ENCODE measurements at regions not wholly inside any gene's neighbourhood (a gene's known extent, or its start where the extent isn't known, plus 50 kb on each side); places are given as distances from the start of the nearest gene placed in this dataset.

DNA sequence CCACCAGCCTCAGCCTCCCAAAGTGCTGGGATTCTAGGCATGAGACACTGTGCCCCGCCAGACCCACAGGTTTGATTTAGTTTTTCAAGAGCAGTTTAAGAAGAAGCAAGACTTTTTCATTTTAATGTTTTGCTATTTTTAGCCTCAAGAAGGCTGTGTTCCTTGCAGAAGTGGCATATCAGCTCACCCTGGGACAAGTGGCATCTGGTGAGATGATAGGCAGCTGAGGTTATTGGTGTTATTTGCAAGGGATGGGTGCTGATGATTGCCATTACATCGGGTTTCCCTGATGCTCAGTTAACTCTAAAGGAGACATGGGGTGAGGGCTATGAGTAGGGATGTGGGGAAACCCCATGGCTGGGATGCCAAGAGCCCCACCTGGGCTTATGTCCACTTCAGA lies 120.4 kb downstream of the MXRA5 start:
- no peaks in the 10 kb centered on the region for H3K36me3 ChIP-seq (ENCODE audit: control insufficient read depth, insufficient read depth, low read length)
- H3K27me3 ChIP-seq (ENCODE audit: control insufficient read depth, insufficient read depth, low read length) = no peaks in the 10 kb centered on the region
- DNase-seq (ENCODE audit: low read depth) = no peak
- TF ChIP-seq, protein P1, sequence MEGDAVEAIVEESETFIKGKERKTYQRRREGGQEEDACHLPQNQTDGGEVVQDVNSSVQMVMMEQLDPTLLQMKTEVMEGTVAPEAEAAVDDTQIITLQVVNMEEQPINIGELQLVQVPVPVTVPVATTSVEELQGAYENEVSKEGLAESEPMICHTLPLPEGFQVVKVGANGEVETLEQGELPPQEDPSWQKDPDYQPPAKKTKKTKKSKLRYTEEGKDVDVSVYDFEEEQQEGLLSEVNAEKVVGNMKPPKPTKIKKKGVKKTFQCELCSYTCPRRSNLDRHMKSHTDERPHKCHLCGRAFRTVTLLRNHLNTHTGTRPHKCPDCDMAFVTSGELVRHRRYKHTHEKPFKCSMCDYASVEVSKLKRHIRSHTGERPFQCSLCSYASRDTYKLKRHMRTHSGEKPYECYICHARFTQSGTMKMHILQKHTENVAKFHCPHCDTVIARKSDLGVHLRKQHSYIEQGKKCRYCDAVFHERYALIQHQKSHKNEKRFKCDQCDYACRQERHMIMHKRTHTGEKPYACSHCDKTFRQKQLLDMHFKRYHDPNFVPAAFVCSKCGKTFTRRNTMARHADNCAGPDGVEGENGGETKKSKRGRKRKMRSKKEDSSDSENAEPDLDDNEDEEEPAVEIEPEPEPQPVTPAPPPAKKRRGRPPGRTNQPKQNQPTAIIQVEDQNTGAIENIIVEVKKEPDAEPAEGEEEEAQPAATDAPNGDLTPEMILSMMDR (IDR thresholded peaks at IDR 0.05; ENCODE audit: insufficient read depth, low read depth, low read length) = no peak
- CTCF ChIA-PET = no interaction called here
- H3K4me3 ChIP-seq (ENCODE audit: low read depth, low read length) = no peak overlapping the region
- POLR2A ChIA-PET = no interaction called here

GRCh38 chrX:3221643-3222042 lies 124.8 kb downstream of the MXRA5 start:
- H3K36me3 ChIP-seq (ENCODE audit: control insufficient read depth, insufficient read depth, low read length) = no peaks in the 10 kb centered on the region
- H3K4me3 ChIP-seq (ENCODE audit: low read depth, low read length) = no peak overlapping the region
- H3K27me3 ChIP-seq (ENCODE audit: control insufficient read depth, insufficient read depth, low read length) = no peaks in the 10 kb centered on the region
- ChIA-PET CTCF (no interaction called here), POLR2A (no interaction called here)
- no peak for DNase-seq (ENCODE audit: low read depth)
- TF ChIP-seq, protein P1 (IDR thresholded peaks at IDR 0.05; ENCODE audit: insufficient read depth, low read depth, low read length) = no peak

- TF ChIP-seq, protein P1 (IDR thresholded peaks at IDR 0.05; ENCODE audit: insufficient read depth, low read depth, low read length) = no peak
- Histone ChIP-seq H3K27me3 (ENCODE audit: control insufficient read depth, insufficient read depth, low read length) (no peaks in the 10 kb centered on the region), H3K4me3 (ENCODE audit: low read depth, low read length) (no peak overlapping the region), H3K36me3 (ENCODE audit: control insufficient read depth, insufficient read depth, low read length) (no peaks in the 10 kb centered on the region)
- ChIA-PET CTCF (no interaction called here), POLR2A (no interaction called here)
- DNase-seq (ENCODE audit: low read depth) = no peak
Measured at GRCh38 chrX:3219667-3220066, 126.8 kb downstream of the MXRA5 start.

DNA sequence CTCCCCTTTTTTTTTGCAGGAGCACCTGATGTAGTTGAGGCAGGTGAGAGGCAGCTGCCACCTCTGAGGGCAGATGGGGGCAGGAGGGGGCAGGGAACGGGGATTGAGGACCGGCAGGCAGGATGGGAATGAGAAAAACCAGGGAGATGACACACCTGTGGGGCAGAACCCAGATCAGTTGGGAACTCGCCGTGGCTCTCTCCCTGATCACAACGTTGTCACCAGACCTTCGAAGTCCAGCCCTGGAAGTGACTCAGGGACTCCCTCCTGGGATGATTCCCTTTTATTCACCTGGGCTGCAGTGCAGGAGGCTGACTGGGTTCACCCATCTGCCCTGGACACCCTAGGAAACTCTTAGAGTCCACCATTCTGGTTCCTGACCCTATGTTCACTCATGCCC lies 127.2 kb downstream of the MXRA5 start:
- TF ChIP-seq, protein P1 (IDR thresholded peaks at IDR 0.05; ENCODE audit: insufficient read depth, low read depth, low read length) = no peak
- CTCF ChIA-PET = no interaction called here
- Histone ChIP-seq H3K27me3 (ENCODE audit: control insufficient read depth, insufficient read depth, low read length) (no peaks in the 10 kb centered on the region), H3K4me3 (ENCODE audit: low read depth, low read length) (no peak overlapping the region), H3K36me3 (ENCODE audit: control insufficient read depth, insufficient read depth, low read length) (no peaks in the 10 kb centered on the region)
- POLR2A ChIA-PET = no interaction called here
- DNase-seq (ENCODE audit: low read depth) = no peak

DNA sequence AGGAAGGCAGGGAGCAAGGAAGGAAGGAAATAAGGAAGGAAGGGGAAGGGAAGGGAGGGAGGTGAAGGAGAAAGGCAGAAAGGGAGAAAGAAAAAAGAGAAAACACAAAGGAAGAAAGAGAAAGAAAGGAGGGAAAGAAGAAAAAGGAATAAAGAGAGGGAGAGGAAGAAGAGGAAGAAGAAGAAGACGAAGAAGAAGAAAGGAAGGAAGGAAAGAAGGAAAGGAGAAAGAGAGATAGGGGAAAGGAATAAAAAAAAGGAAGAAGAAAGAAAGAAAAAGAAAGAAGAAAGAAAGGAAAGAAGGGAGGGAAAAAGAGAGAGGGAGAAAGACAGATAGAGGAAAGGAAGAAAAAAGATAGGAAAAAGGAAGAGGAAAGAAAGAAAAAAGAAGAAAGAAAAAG lies 128.0 kb downstream of the MXRA5 start:
- ChIA-PET POLR2A (no interaction called here), CTCF (no interaction called here)
- DNase-seq (ENCODE audit: low read depth) = no peak
- Histone ChIP-seq H3K36me3 (ENCODE audit: control insufficient read depth, insufficient read depth, low read length) (no peaks in the 10 kb centered on the region), H3K4me3 (ENCODE audit: low read depth, low read length) (no peak overlapping the region), H3K27me3 (ENCODE audit: control insufficient read depth, insufficient read depth, low read length) (no peaks in the 10 kb centered on the region)
- TF ChIP-seq, protein P1 (IDR thresholded peaks at IDR 0.05; ENCODE audit: insufficient read depth, low read depth, low read length) = no peak
